Spleen (tissue), 11 donors: ENCODE measurements at regions not wholly inside any gene's neighbourhood (a gene's known extent, or its start where the extent isn't known, plus 50 kb on each side); places are given as distances from the start of the nearest gene placed in this dataset.
"Not testable (repeated sequence)": the region's sequence is repeated elsewhere in the genome, so short reads cannot be mapped to it uniquely, and the experiment has no call there.

ENCODE experiments used
- DNase-seq: peaks from one replicate; pipeline ENCODE4 v3.0.0-alpha.2; 2020
- H3K27ac ChIP-seq, 8 donors: fragments of 200-600 bp; sonication (generic) in 7 of 8; 1 replicate in 4 of 8; 2 replicates in 4 of 8; pipeline versions ENCODE4 v1.5.0 to v1.8.0; 2016 to 2021; ENCODE audit warnings: inconsistent platforms in 4 of 8, mild to moderate bottlenecking in 4 of 8, moderate library complexity in 1 of 8
- H3K27me3 ChIP-seq, 7 donors: fragments of 200-600 bp; sonication (generic) in 6 of 7; replicated peaks in 1 of 7; 1 replicate in 4 of 7; 2 replicates in 3 of 7; pipeline versions ENCODE4 v1.5.0 to v1.8.0; 2016 to 2021; ENCODE audit warnings: inconsistent platforms in 3 of 7, mild to moderate bottlenecking in 1 of 7
- H3K36me3 ChIP-seq, 6 donors: fragments of 200-600 bp; sonication (generic) in 5 of 6; 1 replicate in 4 of 6; 2 replicates in 2 of 6; pipeline versions ENCODE4 v1.5.0 to v1.8.0; 2016 to 2021; ENCODE audit warnings: inconsistent platforms in 2 of 6
- H3K4me1 ChIP-seq, 6 donors: fragments of 200-600 bp; sonication (generic) in 5 of 6; 1 replicate in 3 of 6; 2 replicates in 3 of 6; pipeline versions ENCODE4 v1.5.0 to v1.8.0; 2016 to 2021; ENCODE audit warnings: inconsistent platforms in 3 of 6
- H3K4me3 ChIP-seq, 8 donors: fragments of 200-600 bp; sonication (generic) in 7 of 8; 1 replicate in 4 of 8; 2 replicates in 4 of 8; pipeline versions ENCODE4 v1.5.0 to v1.8.0; 2016 to 2021; ENCODE audit warnings: inconsistent platforms in 4 of 8, mild to moderate bottlenecking in 4 of 8, moderate library complexity in 2 of 8
- H3K9me3 ChIP-seq, 8 donors: fragments of 200-600 bp; sonication (generic) in 7 of 8; 1 replicate in 4 of 8; 2 replicates in 4 of 8; pipeline versions ENCODE4 v1.5.0 to v1.8.0; 2016 to 2021; ENCODE audit warnings: inconsistent platforms in 4 of 8
- CTCF ChIP-seq, 11 experiments: fragments of 200-600 bp in 7 of 11; fragments of 450-650 bp in 4 of 11; sonication (generic) in 4 of 11; IDR thresholded peaks in 8 of 11; conservative IDR thresholded peaks in 3 of 11; 1 replicate in 7 of 11; 2 replicates in 4 of 11; pipeline versions ENCODE4 v1.4.0 to v1.8.0; 2016 to 2021; ENCODE audit warnings: antibody characterized with exemption in 11 of 11, inconsistent platforms in 4 of 11, mild to moderate bottlenecking in 1 of 11
- POLR2A ChIP-seq, 3 donors: fragments of 450-650 bp; IDR thresholded peaks; one replicate each; pipeline ENCODE4 v1.5.1; 2017; ENCODE audit warnings: antibody characterized with exemption in 3 of 3, mild to moderate bottlenecking in 1 of 3
- POLR2AphosphoS5 ChIP-seq, 3 donors: sonication (generic); formaldehyde crosslinking; IDR thresholded peaks; one replicate each; pipeline ENCODE4 v1.5.1; 2017; ENCODE audit warnings: antibody characterized with exemption in 3 of 3
- WGBS, 5 donors: extraction: QIAGEN DNeasy Blood & Tissue Kit in 3 of 5; methylation state at CpG; one replicate each; pipeline versions ENCODE4 v1.1.5 to v1.1.7; 2013 to 2018; 5-methylcytosine and 5-hydroxymethylcytosine counted together
- intact Hi-C: fragments of 100-400 bp; cut with DNase I; formaldehyde crosslinking; loops from one replicate; pipeline ENCODE4 v1.15.0; 2023; ENCODE audit warnings: low total_unique reads
- donor health status: healthy with polysubstance abuse.
- donor health status: DM: no; HTN: no; CAD: no; lungs with moderate emphysema.
- donor health status: DM: no; HTN: no; CAD: no.
- donor health status: Bipolar disorder and iron deficiency.
- donor health status: healthy.
- donor health status: DM: no; HTN: no; CAD: no.
- donor health status: DM: yes; HTN: yes; CAD: no.

- Histone ChIP-seq H3K27me3 (no peaks in the 10 kb centered on the region), H3K9me3 (peaks cover 0 to 23% (median 3%) of the 10 kb centered on the region in 8 donors), H3K4me3 (no peak overlapping the region), H3K4me1 (no peaks in the 10 kb centered on the region), H3K36me3 (no peaks in the 10 kb centered on the region), H3K27ac (no peak overlapping the region)
- DNase-seq, result no peak
- intact Hi-C loops, result no loop called here
- WGBS, 5 donors, result 54 to 70% (median 69%) methylated on average over 1 of the region's 1 CpG
- no peak for TF ChIP-seq POLR2A (IDR thresholded peaks at IDR 0.05)
Measured at GRCh38 chr7:94787285-94787684, 120.1 kb upstream of the PPP1R9A start.

GRCh38 chr7:94788378-94788777 lies 119.0 kb upstream of the PPP1R9A start:
- H3K4me1 ChIP-seq, intact Hi-C loops, H3K36me3 ChIP-seq, H3K27ac ChIP-seq, DNase-seq, H3K27me3 ChIP-seq, H3K4me3 ChIP-seq: not testable (repeated sequence)
- WGBS, 5 donors, result 84 to 95% (median 91%) methylated on average over 3 of the region's 3 CpGs
- H3K9me3 ChIP-seq, result peaks cover 0 to 23% (median 3%) of the 10 kb centered on the region in 8 donors

GRCh38 chr7:94792241-94792640 lies 115.2 kb upstream of the PPP1R9A start:
- peaks cover 0 to 6% (median 0%) of the 10 kb centered on the region in 8 donors for H3K9me3 ChIP-seq
- no peak overlapping the region for H3K27ac ChIP-seq
- intact Hi-C loops, result no loop called here
- H3K27me3 ChIP-seq, result no peaks in the 10 kb centered on the region
- H3K4me3 ChIP-seq, result no peak overlapping the region
- no peaks in the 10 kb centered on the region for H3K4me1 ChIP-seq
- H3K36me3 ChIP-seq, result no peaks in the 10 kb centered on the region
- TF ChIP-seq POLR2AphosphoS5 (IDR thresholded peaks at IDR 0.05) (no peak), POLR2A (IDR thresholded peaks at IDR 0.05) (no peak), CTCF (IDR thresholded peaks at IDR 0.05 in 8 of 11, conservative IDR thresholded peaks at IDR 0.05 in 3 of 11) (no peak)
- WGBS, 5 donors, result 81 to 89% (median 88%) methylated on average over 2 of the region's 2 CpGs
- DNase-seq, result no peak

GRCh38 chr7:94797404-94797803 lies 110.0 kb upstream of the PPP1R9A start:
- WGBS, 5 donors, result 89 to 97% (median 91%) methylated on average over 6 of the region's 6 CpGs
- H3K9me3 ChIP-seq, H3K4me1 ChIP-seq, H3K27ac ChIP-seq, intact Hi-C loops, H3K36me3 ChIP-seq, DNase-seq, H3K27me3 ChIP-seq, H3K4me3 ChIP-seq: not testable (repeated sequence)

GRCh38 chr7:94803821-94804220 lies 103.6 kb upstream of the PPP1R9A start:
- intact Hi-C loops, result no loop called here
- H3K9me3 ChIP-seq, result peaks cover 0 to 5% (median 0%) of the 10 kb centered on the region in 8 donors
- no peak overlapping the region for H3K4me3 ChIP-seq
- WGBS, 5 donors, result 79 to 100% (median 92%) methylated on average over 2 of the region's 2 CpGs
- DNase-seq, result no peak
- no peak for TF ChIP-seq POLR2A (IDR thresholded peaks at IDR 0.05)
- no peak for TF ChIP-seq POLR2AphosphoS5 (IDR thresholded peaks at IDR 0.05)
- no peak for TF ChIP-seq CTCF (IDR thresholded peaks at IDR 0.05 in 8 of 11, conservative IDR thresholded peaks at IDR 0.05 in 3 of 11)
- H3K27ac ChIP-seq, result no peak overlapping the region
- H3K27me3 ChIP-seq, result no peaks in the 10 kb centered on the region
- H3K4me1 ChIP-seq, result no peaks in the 10 kb centered on the region
- H3K36me3 ChIP-seq, result no peaks in the 10 kb centered on the region

GRCh38 chr7:94808673-94809072 lies 98.7 kb upstream of the PPP1R9A start:
- H3K9me3 ChIP-seq, intact Hi-C loops, H3K4me1 ChIP-seq, H3K27me3 ChIP-seq, DNase-seq, H3K27ac ChIP-seq, H3K4me3 ChIP-seq, H3K36me3 ChIP-seq: not testable (repeated sequence)
- WGBS, 5 donors, result 69 to 95% (median 90%) methylated on average over 1 of the region's 1 CpG
